HepG2 (cell line): ENCODE measurements at regions not wholly inside any gene's neighbourhood (a gene's known extent, or its start where the extent isn't known, plus 50 kb on each side); places are given as distances from the start of the nearest gene placed in this dataset.

Experiments
- ATAC-seq: fragments of 200-7000 bp; cut with Tn5 transposase; 3 replicates; pipeline ENCODE4 v1.9.1; 2020; ENCODE audit warnings: mild to moderate bottlenecking, moderate library complexity
- BruUV-seq: library from RNA; stranded (reverse); fragments of 400-500 nt; replicated peaks from 2 replicates; lab custom pipeline; 2021; lab: Mats Ljungman, UMichigan
- CTCF ChIA-PET: fragments of 300-600 bp; formaldehyde crosslinking; extraction: SDS; loops from one replicate; lab custom pipeline; 2021; ENCODE audit warnings: low total read pairs, inconsistent platforms, low intra/inter-chr PET ratio; lab: Yijun Ruan, JAX
- POLR2A ChIA-PET: fragments of 350-600 bp; sonication (Branson Sonifier 250); formaldehyde crosslinking; loops from one replicate; lab custom pipeline; 2020; ENCODE audit warnings: antibody characterized with exemption, inconsistent platforms; lab: Yijun Ruan, JAX
- DNase-seq: peaks from one replicate; pipeline ENCODE4 v3.0.0-alpha.2; 2015; ENCODE audit warnings: low spot score
- FAIRE-seq: peaks from 3 replicates; lab custom pipeline; 2011; peaks lifted over from hg19 to GRCh38; lab: Jason Lieb, UNC
- H2AFZ ChIP-seq: one replicate; pipeline ENCODE4 v1.6.1; 2011; ENCODE audit warnings: low read length, inconsistent platforms
- H3K27ac ChIP-seq: fragments of 300-600 bp; 3 replicates; pipeline ENCODE4 v1.8.0; 2011; ENCODE audit warnings: mixed run types, mild to moderate bottlenecking, mixed read lengths, low read length, inconsistent platforms; ENCODE audit not compliant: insufficient read depth; ENCODE audit errors: extremely low read length
- H3K27me3 ChIP-seq, 2 experiments: fragments of 200-600 bp in 1 of 2; 2 replicates in 1 of 2; 3 replicates in 1 of 2; pipeline versions ENCODE4 v1.6.0 to v1.8.0; 2011; ENCODE audit warnings: low read length in 2 of 2, mild to moderate bottlenecking in 2 of 2, moderate library complexity in 2 of 2, inconsistent platforms in 1 of 2; ENCODE audit not compliant: insufficient read depth in 2 of 2, control insufficient read depth in 1 of 2
- H3K36me3 ChIP-seq, 2 experiments: fragments of 200-600 bp in 1 of 2; replicated peaks in 1 of 2; 2 replicates in 1 of 2; 3 replicates in 1 of 2; pipeline versions ENCODE4 v1.5.1 to v1.8.0; 2011; ENCODE audit warnings: low read length in 2 of 2, inconsistent platforms in 1 of 2; ENCODE audit not compliant: insufficient read depth in 2 of 2, control insufficient read depth in 1 of 2
- H3K4me1 ChIP-seq: 2 replicates; pipeline ENCODE4 v1.5.1; 2012; ENCODE audit warnings: low read length, inconsistent platforms; ENCODE audit not compliant: insufficient read depth
- H3K4me2 ChIP-seq: 2 replicates; pipeline ENCODE4 v1.6.0; 2011; ENCODE audit warnings: low read depth, low read length, inconsistent platforms
- H3K4me3 ChIP-seq, 3 experiments: fragments of 200-600 bp in 1 of 3; sonication (generic), shearing (Covaris generic) in 1 of 3; replicated peaks in 1 of 3; 2 replicates each; pipeline ENCODE4 v1.5.1; 2011 to 2016; ENCODE audit warnings: low read length in 3 of 3, inconsistent platforms in 2 of 3, low read depth in 2 of 3, mild to moderate bottlenecking in 2 of 3, control low read depth in 1 of 3, mixed read lengths in 1 of 3; ENCODE audit not compliant: insufficient read depth in 1 of 3
- H3K79me2 ChIP-seq: one replicate; pipeline ENCODE4 v1.6.1; 2011; ENCODE audit warnings: low read length, inconsistent platforms; ENCODE audit not compliant: insufficient read depth
- H3K9ac ChIP-seq: 2 replicates; pipeline ENCODE4 v1.6.0; 2011; ENCODE audit warnings: mild to moderate bottlenecking, low read depth, low read length, inconsistent platforms; ENCODE audit not compliant: insufficient read depth
- H3K9me3 ChIP-seq: 2 replicates; pipeline ENCODE4 v1.5.1; 2012; ENCODE audit warnings: mild to moderate bottlenecking, low read length
- H4K20me1 ChIP-seq: 2 replicates; pipeline ENCODE4 v1.6.0; 2011; ENCODE audit warnings: inconsistent platforms, mild to moderate bottlenecking, low read length, moderate library complexity; ENCODE audit not compliant: insufficient read depth
- AKAP8 ChIP-seq: sonication (generic); formaldehyde crosslinking; IDR thresholded peaks from 2 replicates; pipeline ENCODE4 v1.5.1; 2020; ENCODE audit warnings: mild to moderate bottlenecking, missing genetic modification reagents
- NR2F2 ChIP-seq: IDR thresholded peaks from 2 replicates; pipeline ENCODE4 v1.6.1; 2012; ENCODE audit warnings: low read depth, inconsistent platforms, borderline replicate concordance
- NR2F6 ChIP-seq, 2 experiments: IDR thresholded peaks; 2 replicates each; pipeline ENCODE4 v1.6.1; 2016; ENCODE audit warnings: antibody characterized with exemption in 1 of 2, mild to moderate bottlenecking in 1 of 2
- ZNF282 ChIP-seq: fragments of 450-650 bp; IDR thresholded peaks from 2 replicates; pipeline ENCODE4 v1.6.1; 2018; ENCODE audit not compliant: partially characterized antibody
- ZNF335 ChIP-seq: sonication (generic); formaldehyde crosslinking; IDR thresholded peaks from 2 replicates; pipeline ENCODE4 v1.4.0; 2020; ENCODE audit warnings: missing genetic modification reagents
- ZNF605 ChIP-seq: sonication (generic); formaldehyde crosslinking; IDR thresholded peaks from 2 replicates; pipeline ENCODE4 v1.8.0; 2022; ENCODE audit warnings: mild to moderate bottlenecking, missing genetic modification reagents
- WGBS: methylation state at CpG from one replicate; pipeline ENCODE4 v1.1.6; 2017; ENCODE audit warnings: low lambda C conversion rate; 5-methylcytosine and 5-hydroxymethylcytosine counted together
- in situ Hi-C: cut with HindIII; loops from 2 replicates; pipeline ENCODE4 v1.10.0; 2017; ENCODE audit warnings: low pct_unique_long_range_greater_than_20kb; ENCODE audit not compliant: extremely low pct_ligation_motif_present
- intact Hi-C: fragments of 100-400 bp; cut with micrococcal nuclease; formaldehyde crosslinking; loops from one replicate; pipeline ENCODE4 v1.10.0; 2022; ENCODE audit not compliant: unreplicated experiment
- TF ChIP-seq, protein P1 (sequence below), 2 experiments: sonication (generic) in 1 of 2; formaldehyde crosslinking in 1 of 2; IDR thresholded peaks; 2 replicates each; pipeline versions ENCODE4 v1.4.0 to v1.6.1; 2016 to 2020; ENCODE audit warnings: borderline replicate concordance in 1 of 2, low read depth in 1 of 2, mild to moderate bottlenecking in 1 of 2, missing genetic modification reagents in 1 of 2
- TF ChIP-seq, protein P2 (sequence below): sonication (generic); formaldehyde crosslinking; IDR thresholded peaks from 2 replicates; pipeline ENCODE4 v1.5.1; 2020; ENCODE audit warnings: missing genetic modification reagents, mild to moderate bottlenecking, borderline replicate concordance
- TF ChIP-seq, protein P3 (sequence below): sonication (generic); formaldehyde crosslinking; IDR thresholded peaks from 2 replicates; pipeline ENCODE4 v1.4.0; 2020; ENCODE audit warnings: mild to moderate bottlenecking, missing genetic modification reagents, borderline replicate concordance
- TF ChIP-seq, protein P4 (sequence below): sonication (generic); formaldehyde crosslinking; IDR thresholded peaks from 2 replicates; pipeline ENCODE4 v1.5.1; 2020; ENCODE audit warnings: mild to moderate bottlenecking, moderate library complexity, missing genetic modification reagents

DNA sequence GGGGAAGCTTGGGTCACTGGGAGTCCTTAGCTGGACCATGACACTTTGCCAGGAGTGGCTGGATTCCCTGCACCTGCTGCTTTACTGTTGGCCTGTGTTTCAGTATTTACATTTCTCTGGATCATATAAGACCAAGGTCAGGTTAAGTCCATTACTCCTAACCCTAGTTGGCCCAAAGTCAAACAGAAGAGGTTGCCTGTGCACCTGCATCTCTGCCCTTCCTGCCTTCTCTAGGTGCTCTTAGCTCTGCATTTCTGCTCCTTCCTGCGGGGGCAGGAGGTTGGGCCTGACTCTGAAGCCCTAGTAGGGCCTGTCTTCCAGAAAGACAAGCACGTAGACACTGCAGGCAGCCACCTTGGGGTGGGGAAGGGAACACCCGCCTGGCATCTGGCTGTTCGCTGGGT, 124.3 kb downstream of the RPLP1 start:
- Histone ChIP-seq H3K4me1 (peaks cover 11% of the 10 kb centered on the region), H3K4me3 (no peak overlapping the region), H3K79me2 (no peaks in the 10 kb centered on the region), H3K36me3 (no peaks in the 10 kb centered on the region), H3K9ac (no peak overlapping the region), H2AFZ (no peak overlapping the region), H3K9me3 (no peaks in the 10 kb centered on the region), H3K27ac (no peak overlapping the region), H3K4me2 (no peak overlapping the region), H4K20me1 (peaks cover 72% of the 10 kb centered on the region; the same call in 1 of the 2 replicates), H3K27me3 (peaks cover 15 to 97% of the 10 kb centered on the region in 2 experiments; a peak in 4 of 5 replicates)
- ATAC-seq (peak; percentile 19; the same call in 1 of the 3 replicates), FAIRE-seq (no peak), DNase-seq (no peak)
- no TSS peak for BruUV-seq
- ChIA-PET CTCF (no interaction called here), POLR2A (no interaction called here)
- intact Hi-C loops, result no loop called here
- WGBS, result 40% methylated on average over 3 of the region's 4 CpGs
- in situ Hi-C loops, result loop anchor here (25.0 kb wide), 1 partner anchor 560 kb away; no protein-coding TSS in a partner anchor
- TF ChIP-seq AKAP8 (CRISPR knock-in tag) (no peak), ZNF335 (CRISPR knock-in tag) (no peak), NR2F6 (IDR thresholded peaks at IDR 0.05) (peak; percentile 64), NR2F6 (CRISPR knock-in tag; IDR thresholded peaks at IDR 0.05) (no peak), ZNF605 (CRISPR knock-in tag) (no peak), ZNF282 (no peak), NR2F2 (peak; percentile 73; the same call in 1 of the 2 replicates)
- TF ChIP-seq, protein P1, sequence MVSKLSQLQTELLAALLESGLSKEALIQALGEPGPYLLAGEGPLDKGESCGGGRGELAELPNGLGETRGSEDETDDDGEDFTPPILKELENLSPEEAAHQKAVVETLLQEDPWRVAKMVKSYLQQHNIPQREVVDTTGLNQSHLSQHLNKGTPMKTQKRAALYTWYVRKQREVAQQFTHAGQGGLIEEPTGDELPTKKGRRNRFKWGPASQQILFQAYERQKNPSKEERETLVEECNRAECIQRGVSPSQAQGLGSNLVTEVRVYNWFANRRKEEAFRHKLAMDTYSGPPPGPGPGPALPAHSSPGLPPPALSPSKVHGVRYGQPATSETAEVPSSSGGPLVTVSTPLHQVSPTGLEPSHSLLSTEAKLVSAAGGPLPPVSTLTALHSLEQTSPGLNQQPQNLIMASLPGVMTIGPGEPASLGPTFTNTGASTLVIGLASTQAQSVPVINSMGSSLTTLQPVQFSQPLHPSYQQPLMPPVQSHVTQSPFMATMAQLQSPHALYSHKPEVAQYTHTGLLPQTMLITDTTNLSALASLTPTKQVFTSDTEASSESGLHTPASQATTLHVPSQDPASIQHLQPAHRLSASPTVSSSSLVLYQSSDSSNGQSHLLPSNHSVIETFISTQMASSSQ (IDR thresholded peaks at IDR 0.05; ENCODE audit: low read depth), result no peak
- TF ChIP-seq, protein P1 (CRISPR knock-in tag; IDR thresholded peaks at IDR 0.05; ENCODE audit: borderline replicate concordance), result no peak
- TF ChIP-seq, protein P2, sequence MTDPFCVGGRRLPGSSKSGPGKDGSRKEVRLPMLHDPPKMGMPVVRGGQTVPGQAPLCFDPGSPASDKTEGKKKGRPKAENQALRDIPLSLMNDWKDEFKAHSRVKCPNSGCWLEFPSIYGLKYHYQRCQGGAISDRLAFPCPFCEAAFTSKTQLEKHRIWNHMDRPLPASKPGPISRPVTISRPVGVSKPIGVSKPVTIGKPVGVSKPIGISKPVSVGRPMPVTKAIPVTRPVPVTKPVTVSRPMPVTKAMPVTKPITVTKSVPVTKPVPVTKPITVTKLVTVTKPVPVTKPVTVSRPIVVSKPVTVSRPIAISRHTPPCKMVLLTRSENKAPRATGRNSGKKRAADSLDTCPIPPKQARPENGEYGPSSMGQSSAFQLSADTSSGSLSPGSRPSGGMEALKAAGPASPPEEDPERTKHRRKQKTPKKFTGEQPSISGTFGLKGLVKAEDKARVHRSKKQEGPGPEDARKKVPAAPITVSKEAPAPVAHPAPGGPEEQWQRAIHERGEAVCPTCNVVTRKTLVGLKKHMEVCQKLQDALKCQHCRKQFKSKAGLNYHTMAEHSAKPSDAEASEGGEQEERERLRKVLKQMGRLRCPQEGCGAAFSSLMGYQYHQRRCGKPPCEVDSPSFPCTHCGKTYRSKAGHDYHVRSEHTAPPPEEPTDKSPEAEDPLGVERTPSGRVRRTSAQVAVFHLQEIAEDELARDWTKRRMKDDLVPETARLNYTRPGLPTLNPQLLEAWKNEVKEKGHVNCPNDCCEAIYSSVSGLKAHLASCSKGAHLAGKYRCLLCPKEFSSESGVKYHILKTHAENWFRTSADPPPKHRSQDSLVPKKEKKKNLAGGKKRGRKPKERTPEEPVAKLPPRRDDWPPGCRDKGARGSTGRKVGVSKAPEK, result 0 out of 2 replicates have a peak, but pooled peaks have one; percentile 44
- TF ChIP-seq, protein P3, sequence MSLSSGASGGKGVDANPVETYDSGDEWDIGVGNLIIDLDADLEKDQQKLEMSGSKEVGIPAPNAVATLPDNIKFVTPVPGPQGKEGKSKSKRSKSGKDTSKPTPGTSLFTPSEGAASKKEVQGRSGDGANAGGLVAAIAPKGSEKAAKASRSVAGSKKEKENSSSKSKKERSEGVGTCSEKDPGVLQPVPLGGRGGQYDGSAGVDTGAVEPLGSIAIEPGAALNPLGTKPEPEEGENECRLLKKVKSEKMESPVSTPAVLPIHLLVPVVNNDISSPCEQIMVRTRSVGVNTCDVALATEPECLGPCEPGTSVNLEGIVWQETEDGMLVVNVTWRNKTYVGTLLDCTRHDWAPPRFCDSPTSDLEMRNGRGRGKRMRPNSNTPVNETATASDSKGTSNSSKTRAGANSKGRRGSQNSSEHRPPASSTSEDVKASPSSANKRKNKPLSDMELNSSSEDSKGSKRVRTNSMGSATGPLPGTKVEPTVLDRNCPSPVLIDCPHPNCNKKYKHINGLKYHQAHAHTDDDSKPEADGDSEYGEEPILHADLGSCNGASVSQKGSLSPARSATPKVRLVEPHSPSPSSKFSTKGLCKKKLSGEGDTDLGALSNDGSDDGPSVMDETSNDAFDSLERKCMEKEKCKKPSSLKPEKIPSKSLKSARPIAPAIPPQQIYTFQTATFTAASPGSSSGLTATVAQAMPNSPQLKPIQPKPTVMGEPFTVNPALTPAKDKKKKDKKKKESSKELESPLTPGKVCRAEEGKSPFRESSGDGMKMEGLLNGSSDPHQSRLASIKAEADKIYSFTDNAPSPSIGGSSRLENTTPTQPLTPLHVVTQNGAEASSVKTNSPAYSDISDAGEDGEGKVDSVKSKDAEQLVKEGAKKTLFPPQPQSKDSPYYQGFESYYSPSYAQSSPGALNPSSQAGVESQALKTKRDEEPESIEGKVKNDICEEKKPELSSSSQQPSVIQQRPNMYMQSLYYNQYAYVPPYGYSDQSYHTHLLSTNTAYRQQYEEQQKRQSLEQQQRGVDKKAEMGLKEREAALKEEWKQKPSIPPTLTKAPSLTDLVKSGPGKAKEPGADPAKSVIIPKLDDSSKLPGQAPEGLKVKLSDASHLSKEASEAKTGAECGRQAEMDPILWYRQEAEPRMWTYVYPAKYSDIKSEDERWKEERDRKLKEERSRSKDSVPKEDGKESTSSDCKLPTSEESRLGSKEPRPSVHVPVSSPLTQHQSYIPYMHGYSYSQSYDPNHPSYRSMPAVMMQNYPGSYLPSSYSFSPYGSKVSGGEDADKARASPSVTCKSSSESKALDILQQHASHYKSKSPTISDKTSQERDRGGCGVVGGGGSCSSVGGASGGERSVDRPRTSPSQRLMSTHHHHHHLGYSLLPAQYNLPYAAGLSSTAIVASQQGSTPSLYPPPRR (CRISPR knock-in tag), result peak; percentile 82
- TF ChIP-seq, protein P4, sequence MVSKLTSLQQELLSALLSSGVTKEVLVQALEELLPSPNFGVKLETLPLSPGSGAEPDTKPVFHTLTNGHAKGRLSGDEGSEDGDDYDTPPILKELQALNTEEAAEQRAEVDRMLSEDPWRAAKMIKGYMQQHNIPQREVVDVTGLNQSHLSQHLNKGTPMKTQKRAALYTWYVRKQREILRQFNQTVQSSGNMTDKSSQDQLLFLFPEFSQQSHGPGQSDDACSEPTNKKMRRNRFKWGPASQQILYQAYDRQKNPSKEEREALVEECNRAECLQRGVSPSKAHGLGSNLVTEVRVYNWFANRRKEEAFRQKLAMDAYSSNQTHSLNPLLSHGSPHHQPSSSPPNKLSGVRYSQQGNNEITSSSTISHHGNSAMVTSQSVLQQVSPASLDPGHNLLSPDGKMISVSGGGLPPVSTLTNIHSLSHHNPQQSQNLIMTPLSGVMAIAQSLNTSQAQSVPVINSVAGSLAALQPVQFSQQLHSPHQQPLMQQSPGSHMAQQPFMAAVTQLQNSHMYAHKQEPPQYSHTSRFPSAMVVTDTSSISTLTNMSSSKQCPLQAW (CRISPR knock-in tag), result no peak
